ENCODE measurements at regions not wholly inside any gene's neighbourhood (a gene's known extent, or its start where the extent isn't known, plus 50 kb on each side); places are given as distances from the start of the nearest gene placed in this dataset.

DNA sequence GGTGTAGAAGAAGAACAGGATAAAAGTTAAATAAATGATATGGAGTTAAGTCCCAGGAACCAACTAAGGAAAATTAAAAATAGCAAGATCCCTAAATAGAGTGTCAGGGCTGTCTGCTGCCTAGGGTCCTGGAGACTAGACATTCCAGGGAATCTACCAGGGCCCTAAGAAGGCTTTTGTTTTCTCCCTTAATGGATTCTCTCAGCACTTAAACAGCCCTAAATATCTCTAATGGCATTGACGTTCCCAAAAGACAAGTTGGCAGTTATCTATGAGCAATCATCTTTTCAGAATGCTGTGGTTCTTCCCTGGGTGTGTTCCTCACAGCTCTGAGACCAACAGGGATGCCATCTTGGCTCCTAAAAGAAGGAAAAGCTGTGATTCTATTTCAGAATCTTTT is 616.3 kb downstream of the EPHA4 start:
- intact Hi-C loops (cut with DNase I) = no loop called here
- DNase-seq = no peak
- H3K9me3 ChIP-seq (replicated peaks in 1 of 3) = no peaks in the 10 kb centered on the region
- WGBS, 4 donors = 50 to 57% (median 53%) methylated on average over 1 of the region's 1 CpG
- H3K27ac ChIP-seq = no peak overlapping the region
- H3K36me3 ChIP-seq (replicated peaks in 1 of 2) = no peaks in the 10 kb centered on the region
- no peak overlapping the region for H3K4me3 ChIP-seq
- H3K27me3 ChIP-seq = no peaks in the 10 kb centered on the region
- peaks cover 0 to 5% of the 10 kb centered on the region in 2 donors for H3K4me1 ChIP-seq (replicated peaks in 1 of 2)
- no peak for TF ChIP-seq POLR2A (IDR thresholded peaks at IDR 0.05)
- TF ChIP-seq, protein P1, sequence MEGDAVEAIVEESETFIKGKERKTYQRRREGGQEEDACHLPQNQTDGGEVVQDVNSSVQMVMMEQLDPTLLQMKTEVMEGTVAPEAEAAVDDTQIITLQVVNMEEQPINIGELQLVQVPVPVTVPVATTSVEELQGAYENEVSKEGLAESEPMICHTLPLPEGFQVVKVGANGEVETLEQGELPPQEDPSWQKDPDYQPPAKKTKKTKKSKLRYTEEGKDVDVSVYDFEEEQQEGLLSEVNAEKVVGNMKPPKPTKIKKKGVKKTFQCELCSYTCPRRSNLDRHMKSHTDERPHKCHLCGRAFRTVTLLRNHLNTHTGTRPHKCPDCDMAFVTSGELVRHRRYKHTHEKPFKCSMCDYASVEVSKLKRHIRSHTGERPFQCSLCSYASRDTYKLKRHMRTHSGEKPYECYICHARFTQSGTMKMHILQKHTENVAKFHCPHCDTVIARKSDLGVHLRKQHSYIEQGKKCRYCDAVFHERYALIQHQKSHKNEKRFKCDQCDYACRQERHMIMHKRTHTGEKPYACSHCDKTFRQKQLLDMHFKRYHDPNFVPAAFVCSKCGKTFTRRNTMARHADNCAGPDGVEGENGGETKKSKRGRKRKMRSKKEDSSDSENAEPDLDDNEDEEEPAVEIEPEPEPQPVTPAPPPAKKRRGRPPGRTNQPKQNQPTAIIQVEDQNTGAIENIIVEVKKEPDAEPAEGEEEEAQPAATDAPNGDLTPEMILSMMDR (IDR thresholded peaks at IDR 0.05) = no peak

DNA sequence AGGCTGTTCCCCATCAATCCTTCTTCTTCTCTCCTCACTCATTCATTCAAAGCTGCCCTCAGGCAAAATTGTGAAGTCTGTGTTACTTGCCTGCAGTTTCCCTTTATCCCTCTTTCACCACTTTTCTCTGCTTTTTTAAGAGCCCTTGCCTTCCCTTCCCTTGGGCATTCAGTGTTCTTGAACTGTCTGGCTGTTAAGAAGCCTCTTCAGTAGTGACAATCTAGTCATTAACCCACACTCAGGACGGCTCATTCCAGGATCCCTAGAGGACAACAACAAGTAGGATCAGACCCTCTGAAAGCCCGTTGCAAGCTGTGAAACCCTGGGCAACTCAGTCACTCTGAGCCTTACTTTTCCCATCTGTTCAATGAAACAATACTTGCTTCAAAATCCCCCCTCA is 615.7 kb downstream of the EPHA4 start:
- Histone ChIP-seq H3K27ac (no peak overlapping the region), H3K9me3 (replicated peaks in 1 of 3) (no peaks in the 10 kb centered on the region), H3K4me3 (no peak overlapping the region), H3K4me1 (replicated peaks in 1 of 2) (peaks cover 0 to 5% of the 10 kb centered on the region in 2 donors), H3K36me3 (replicated peaks in 1 of 2) (no peaks in the 10 kb centered on the region), H3K27me3 (no peaks in the 10 kb centered on the region)
- TF ChIP-seq, protein P1 (IDR thresholded peaks at IDR 0.05) = no peak
- no peak for TF ChIP-seq POLR2A (IDR thresholded peaks at IDR 0.05)
- intact Hi-C loops (cut with DNase I) = no loop called here
- DNase-seq = no peak
- WGBS, 4 donors = 69 to 81% (median 74%) methylated on average over 2 of the region's 2 CpGs

DNA sequence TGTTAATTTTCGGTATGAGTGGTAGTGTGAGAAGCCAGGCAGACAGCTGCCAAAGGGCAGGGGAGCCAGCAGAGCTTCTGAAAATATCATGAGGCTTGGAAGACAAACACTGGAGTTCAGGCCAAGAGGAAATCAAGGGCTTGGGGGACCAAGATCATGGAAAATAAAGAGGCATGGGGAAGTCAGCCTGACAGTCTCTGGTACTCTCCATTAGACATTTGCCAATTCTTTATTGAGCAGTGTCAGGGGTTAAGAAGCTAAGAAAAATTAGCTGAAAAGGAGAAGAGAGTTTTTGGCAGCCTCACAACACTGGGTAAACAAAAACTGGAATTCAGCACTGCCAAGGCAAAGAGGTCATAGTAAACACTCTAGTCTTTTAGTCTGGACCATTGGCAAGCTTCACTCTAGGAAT is 612.7 kb downstream of the EPHA4 start:
- H3K9me3 ChIP-seq (replicated peaks in 1 of 3) = no peaks in the 10 kb centered on the region
- no peak overlapping the region for H3K27ac ChIP-seq
- 33 to 59% (median 52%) methylated on average over 1 of the region's 1 CpG for WGBS, 4 donors
- H3K27me3 ChIP-seq = no peaks in the 10 kb centered on the region
- H3K4me3 ChIP-seq = no peak overlapping the region
- TF ChIP-seq, protein P1 (IDR thresholded peaks at IDR 0.05) = no peak
- peaks cover 0 to 5% of the 10 kb centered on the region in 2 donors for H3K4me1 ChIP-seq (replicated peaks in 1 of 2)
- intact Hi-C loops (cut with DNase I) = no loop called here
- H3K36me3 ChIP-seq (replicated peaks in 1 of 2) = no peaks in the 10 kb centered on the region
- DNase-seq = peak in 1 of 7 donors; percentile 20

DNA sequence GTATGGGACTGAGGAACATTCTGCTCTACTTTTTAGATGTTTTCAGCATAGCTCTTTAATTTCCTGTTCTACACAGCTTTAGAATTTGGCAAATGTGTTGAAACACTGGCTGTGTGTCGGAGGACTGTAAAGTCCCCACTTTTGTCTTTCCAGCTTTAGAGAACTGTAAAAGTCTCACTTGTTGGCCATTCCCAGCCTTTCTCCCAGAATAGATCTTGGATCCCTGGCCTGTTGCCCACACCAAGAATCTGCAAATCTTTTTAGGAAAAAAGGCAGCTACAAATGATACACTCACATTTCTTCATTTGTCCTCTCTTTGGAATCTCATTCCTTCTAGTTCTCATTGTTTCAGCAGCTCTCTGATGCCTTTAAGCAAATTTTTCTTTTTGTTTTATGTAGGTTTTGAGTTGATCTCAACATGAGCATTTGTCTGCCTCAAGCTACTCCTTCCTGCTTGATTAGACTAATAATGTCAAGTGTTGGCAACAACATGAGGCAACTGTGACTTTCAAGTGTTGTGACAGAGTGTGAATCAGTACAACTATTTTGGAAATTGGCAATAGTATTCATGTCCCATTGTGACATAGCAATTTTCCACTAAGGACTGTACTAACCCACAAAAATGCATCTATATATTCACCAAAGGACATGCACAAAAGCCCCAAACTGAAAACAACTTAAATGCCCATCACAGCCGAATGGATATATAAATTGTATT is 610.8 kb downstream of the EPHA4 start:
- 65 to 85% (median 78%) methylated on average over 2 of the region's 2 CpGs for WGBS, 4 donors
- TF ChIP-seq, protein P1 (IDR thresholded peaks at IDR 0.05) = no peak
- no peak for TF ChIP-seq POLR2A (IDR thresholded peaks at IDR 0.05)
- intact Hi-C loops (cut with DNase I) = no loop called here
- no peaks in the 10 kb centered on the region for H3K27me3 ChIP-seq
- no peaks in the 10 kb centered on the region for H3K9me3 ChIP-seq (replicated peaks in 1 of 3)
- H3K36me3 ChIP-seq (replicated peaks in 1 of 2) = no peaks in the 10 kb centered on the region
- no peak overlapping the region for H3K4me3 ChIP-seq
- H3K4me1 ChIP-seq (replicated peaks in 1 of 2) = peaks cover 0 to 5% of the 10 kb centered on the region in 2 donors
- DNase-seq = no peak
- H3K27ac ChIP-seq = no peak overlapping the region
